NCI-H2227 (cell line): ENCODE measurements at regions not wholly inside any gene's neighbourhood (a gene's known extent, or its start where the extent isn't known, plus 50 kb on each side); places are given as distances from the start of the nearest gene placed in this dataset.
"Not testable (repeated sequence)": the region's sequence is repeated elsewhere in the genome, so short reads cannot be mapped to it uniquely, and the experiment has no call there.

Experiments
- DNase-seq: peaks from one replicate; lab custom pipeline; 2025; ENCODE audit not compliant: unreplicated experiment; lab: John Stamatoyannopoulos, UW

GRCh38 chr22:22774762-22775161, 112.9 kb upstream of the IGLL5 start:
- DNase-seq: not testable (repeated sequence)

GRCh38 chr22:22776121-22776520, 111.5 kb upstream of the IGLL5 start:
- DNase-seq: no peak

GRCh38 chr22:22779213-22779612, 108.4 kb upstream of the IGLL5 start:
- no peak for DNase-seq

- no peak for DNase-seq
Measured at GRCh38 chr22:22783575-22783974, 104.0 kb upstream of the IGLL5 start.

- DNase-seq: no peak
Measured at GRCh38 chr22:22784249-22785039, 103.2 kb upstream of the IGLL5 start.

GRCh38 chr22:22785316-22786065, 102.1 kb upstream of the IGLL5 start:
- DNase-seq: no peak

GRCh38 chr22:22786301-22787115, 101.1 kb upstream of the IGLL5 start:
- DNase-seq: no peak

GRCh38 chr22:22787151-22787550, 100.5 kb upstream of the IGLL5 start:
- no peak for DNase-seq

GRCh38 chr22:22787786-22788459, 99.7 kb upstream of the IGLL5 start:
- peak; percentile 11 for DNase-seq

GRCh38 chr22:22788460-22789037, 99.1 kb upstream of the IGLL5 start:
- DNase-seq: no peak

GRCh38 chr22:22789233-22789921, 98.2 kb upstream of the IGLL5 start:
- no peak for DNase-seq

- no peak for DNase-seq
Measured at GRCh38 chr22:22789922-22790845, 97.4 kb upstream of the IGLL5 start.

- no peak for DNase-seq
Measured at GRCh38 chr22:22791438-22792181, 96.0 kb upstream of the IGLL5 start.

GRCh38 chr22:22792205-22792786, 95.3 kb upstream of the IGLL5 start:
- not testable (repeated sequence) for DNase-seq

- DNase-seq: not testable (repeated sequence)
Measured at GRCh38 chr22:22795639-22796038, 92.0 kb upstream of the IGLL5 start.

- no peak for DNase-seq
Measured at GRCh38 chr22:22796724-22797123, 90.9 kb upstream of the IGLL5 start.

GRCh38 chr22:22798232-22798616, 89.4 kb upstream of the IGLL5 start:
- DNase-seq: no peak

- no peak for DNase-seq
Measured at GRCh38 chr22:22798716-22799115, 88.9 kb upstream of the IGLL5 start.
